ENCODE measurements at regions not wholly inside any gene's neighbourhood (a gene's known extent, or its start where the extent isn't known, plus 50 kb on each side); places are given as distances from the start of the nearest gene placed in this dataset.

DNA sequence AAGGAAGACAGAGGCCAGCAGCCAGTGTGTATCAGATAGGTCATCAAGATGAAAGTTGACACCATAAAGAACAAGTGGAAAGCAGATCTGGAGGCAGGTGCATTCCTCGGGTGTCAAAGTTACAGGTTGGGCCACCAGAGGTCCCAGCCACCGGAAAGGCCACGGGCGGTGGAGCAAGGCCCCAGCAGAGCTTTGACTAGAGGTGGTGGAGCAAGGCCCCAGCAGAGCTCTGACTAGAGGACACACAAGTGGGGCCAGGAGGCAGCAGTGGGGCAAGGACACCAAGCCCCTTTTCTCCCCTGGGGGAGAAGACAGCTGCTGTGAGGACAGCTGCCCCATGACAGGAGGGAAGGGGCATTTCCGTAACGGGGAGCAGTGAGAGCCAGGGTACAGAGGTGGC is 115.1 kb downstream of the GYPC start:
- H3K4me3 ChIP-seq = no peak overlapping the region

DNA sequence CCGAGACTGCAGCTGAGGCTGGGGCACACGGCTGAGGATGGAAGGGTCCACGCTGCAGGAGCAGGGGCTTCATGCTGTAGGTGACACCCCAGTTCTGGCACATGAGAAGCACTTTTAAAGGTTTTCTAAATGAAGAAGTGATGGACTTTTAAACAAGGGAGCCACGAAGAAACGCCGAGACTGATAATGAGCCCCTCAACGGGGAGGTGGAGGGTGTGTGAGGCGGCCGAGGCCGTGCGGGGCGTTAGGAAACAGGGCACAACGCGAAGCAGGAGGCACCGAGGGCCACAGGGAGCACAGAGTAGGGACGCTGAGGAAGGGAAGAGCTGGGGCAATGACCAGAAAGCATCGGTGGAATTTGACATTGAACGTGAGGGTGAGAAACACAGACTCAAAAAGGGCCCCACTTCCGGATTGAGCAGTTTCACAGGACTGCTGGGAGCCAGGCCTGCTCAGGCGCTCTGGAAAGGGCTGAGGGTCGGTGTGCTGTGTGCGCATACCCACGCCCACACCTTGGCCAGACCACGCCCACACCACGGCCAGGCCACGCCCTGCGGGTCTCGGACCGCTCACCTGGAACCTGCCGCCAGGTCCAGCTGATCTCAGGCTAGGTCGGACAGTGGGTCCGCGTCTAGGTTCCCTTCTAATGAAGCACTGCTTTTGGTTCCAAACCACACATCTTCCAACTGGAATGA is 115.7 kb downstream of the GYPC start:
- no peaks in the 10 kb centered on the region for H3K9me2 ChIP-seq (ENCODE audit: insufficient read depth)
- CTCF ChIA-PET = no interaction called here
- TF ChIP-seq, protein P1, sequence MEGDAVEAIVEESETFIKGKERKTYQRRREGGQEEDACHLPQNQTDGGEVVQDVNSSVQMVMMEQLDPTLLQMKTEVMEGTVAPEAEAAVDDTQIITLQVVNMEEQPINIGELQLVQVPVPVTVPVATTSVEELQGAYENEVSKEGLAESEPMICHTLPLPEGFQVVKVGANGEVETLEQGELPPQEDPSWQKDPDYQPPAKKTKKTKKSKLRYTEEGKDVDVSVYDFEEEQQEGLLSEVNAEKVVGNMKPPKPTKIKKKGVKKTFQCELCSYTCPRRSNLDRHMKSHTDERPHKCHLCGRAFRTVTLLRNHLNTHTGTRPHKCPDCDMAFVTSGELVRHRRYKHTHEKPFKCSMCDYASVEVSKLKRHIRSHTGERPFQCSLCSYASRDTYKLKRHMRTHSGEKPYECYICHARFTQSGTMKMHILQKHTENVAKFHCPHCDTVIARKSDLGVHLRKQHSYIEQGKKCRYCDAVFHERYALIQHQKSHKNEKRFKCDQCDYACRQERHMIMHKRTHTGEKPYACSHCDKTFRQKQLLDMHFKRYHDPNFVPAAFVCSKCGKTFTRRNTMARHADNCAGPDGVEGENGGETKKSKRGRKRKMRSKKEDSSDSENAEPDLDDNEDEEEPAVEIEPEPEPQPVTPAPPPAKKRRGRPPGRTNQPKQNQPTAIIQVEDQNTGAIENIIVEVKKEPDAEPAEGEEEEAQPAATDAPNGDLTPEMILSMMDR (conservative IDR thresholded peaks at IDR 0.05) = no peak
- TF ChIP-seq EZH2 (IDR thresholded peaks at IDR 0.05; ENCODE audit: low read depth) = no peak
- no peaks in the 10 kb centered on the region for H3K9me3 ChIP-seq (ENCODE audit: insufficient read depth, low read depth)
- H3K4me1 ChIP-seq (replicated peaks; ENCODE audit: insufficient read depth) = no peaks in the 10 kb centered on the region
- no peak overlapping the region for H3K4me3 ChIP-seq
- no TSS peak for BruUV-seq (replicated peaks)
- H3F3A ChIP-seq (ENCODE audit: insufficient read depth, low read depth) = no peaks in the 10 kb centered on the region
- DNase-seq = no peak
- no peak overlapping the region for H3K27ac ChIP-seq
- H2AFZ ChIP-seq = no peak overlapping the region
- no peaks in the 10 kb centered on the region for H4K20me1 ChIP-seq (ENCODE audit: insufficient read depth)
- H3K4me2 ChIP-seq = no peak overlapping the region
- H3K79me2 ChIP-seq (ENCODE audit: low read depth) = no peaks in the 10 kb centered on the region
- POLR2A ChIA-PET (ENCODE audit: unreplicated experiment) = no interaction called here
- intact Hi-C loops (cut with micrococcal nuclease; ENCODE audit: unreplicated experiment) = no loop called here
- peaks cover 89% of the 10 kb centered on the region for H3K27me3 ChIP-seq (ENCODE audit: insufficient read depth, low read depth)
- H3K36me3 ChIP-seq (ENCODE audit: low read depth) = no peaks in the 10 kb centered on the region

More for the DNA sequence above, 115.1 kb downstream of the GYPC start:
- Histone ChIP-seq H3K9me3 (ENCODE audit: insufficient read depth, low read depth) (no peaks in the 10 kb centered on the region), H3K36me3 (ENCODE audit: low read depth) (no peaks in the 10 kb centered on the region), H3K27me3 (ENCODE audit: insufficient read depth, low read depth) (peaks cover 92% of the 10 kb centered on the region), H3F3A (ENCODE audit: insufficient read depth, low read depth) (no peaks in the 10 kb centered on the region), H3K27ac (no peak overlapping the region), H3K79me2 (ENCODE audit: low read depth) (no peaks in the 10 kb centered on the region), H2AFZ (no peak overlapping the region), H4K20me1 (ENCODE audit: insufficient read depth) (no peaks in the 10 kb centered on the region), H3K4me2 (no peak overlapping the region), H3K9me2 (ENCODE audit: insufficient read depth) (no peaks in the 10 kb centered on the region), H3K4me1 (replicated peaks; ENCODE audit: insufficient read depth) (no peaks in the 10 kb centered on the region)
- DNase-seq = no peak
- intact Hi-C loops (cut with micrococcal nuclease; ENCODE audit: unreplicated experiment) = no loop called here
- ChIA-PET CTCF (no interaction called here), POLR2A (ENCODE audit: unreplicated experiment) (no interaction called here)
- BruUV-seq (replicated peaks) = no TSS peak
- TF ChIP-seq, protein P1 (conservative IDR thresholded peaks at IDR 0.05) = no peak
- no peak for TF ChIP-seq EZH2 (IDR thresholded peaks at IDR 0.05; ENCODE audit: low read depth)

DNA sequence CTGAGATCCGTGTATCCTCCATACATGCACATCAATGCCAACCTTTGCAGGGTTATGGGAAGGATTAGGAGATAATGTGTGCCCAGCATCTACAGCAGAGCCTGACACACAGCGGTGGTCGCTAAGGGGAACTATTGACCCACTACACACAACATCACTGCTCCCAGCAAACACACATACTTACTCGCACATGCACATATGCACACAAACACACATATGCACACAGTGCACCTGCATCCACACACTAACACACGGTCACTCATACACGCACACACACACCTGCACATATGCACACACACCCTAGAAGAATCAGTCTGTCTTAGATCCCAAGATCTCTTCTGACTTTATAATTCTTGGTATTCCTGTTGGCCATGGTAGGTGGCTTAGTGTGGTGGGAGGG is 118.3 kb downstream of the GYPC start:
- Histone ChIP-seq H3K9me2 (ENCODE audit: insufficient read depth) (no peaks in the 10 kb centered on the region), H3K79me2 (ENCODE audit: low read depth) (no peaks in the 10 kb centered on the region), H3K27ac (no peak overlapping the region), H3K4me3 (no peak overlapping the region), H3K27me3 (ENCODE audit: insufficient read depth, low read depth) (peaks cover 83% of the 10 kb centered on the region), H4K20me1 (ENCODE audit: insufficient read depth) (no peaks in the 10 kb centered on the region), H3K36me3 (ENCODE audit: low read depth) (no peaks in the 10 kb centered on the region), H2AFZ (no peak overlapping the region), H3F3A (ENCODE audit: insufficient read depth, low read depth) (no peaks in the 10 kb centered on the region), H3K9me3 (ENCODE audit: insufficient read depth, low read depth) (no peaks in the 10 kb centered on the region), H3K4me2 (no peak overlapping the region), H3K4me1 (replicated peaks; ENCODE audit: insufficient read depth) (no peaks in the 10 kb centered on the region)
- DNase-seq = no peak
- intact Hi-C loops (cut with micrococcal nuclease; ENCODE audit: unreplicated experiment) = no loop called here
- POLR2A ChIA-PET (ENCODE audit: unreplicated experiment) = no interaction called here
- no TSS peak for BruUV-seq (replicated peaks)
- CTCF ChIA-PET = no interaction called here
- TF ChIP-seq EZH2 (IDR thresholded peaks at IDR 0.05; ENCODE audit: low read depth) = no peak
- TF ChIP-seq, protein P1 (conservative IDR thresholded peaks at IDR 0.05) = no peak

Data from PC-9 (cell line).